Gastroesophageal sphincter (tissue), 4 donors: ENCODE measurements at regions not wholly inside any gene's neighbourhood (a gene's known extent, or its start where the extent isn't known, plus 50 kb on each side); places are given as distances from the start of the nearest gene placed in this dataset.
"Not testable (repeated sequence)": the region's sequence is repeated elsewhere in the genome, so short reads cannot be mapped to it uniquely, and the experiment has no call there.

ENCODE experiments used
- ATAC-seq: fragments of 150-250 bp; one replicate; pipeline ENCODE4 v1.9.1; 2016; ENCODE audit warnings: mild to moderate bottlenecking, moderate library complexity
- H3K27ac ChIP-seq, 4 donors: fragments of 200-600 bp; sonication (generic) in 3 of 4; 1 replicate in 3 of 4; 2 replicates in 1 of 4; pipeline ENCODE4 v1.5.1; 2016 to 2019
- H3K27me3 ChIP-seq: fragments of 200-600 bp; sonication (generic); one replicate; pipeline ENCODE4 v1.5.1; 2019
- H3K36me3 ChIP-seq, 2 donors: fragments of 200-600 bp; sonication (generic); one replicate each; pipeline ENCODE4 v1.5.1; 2019; ENCODE audit warnings: control low read depth in 1 of 2
- H3K4me1 ChIP-seq, 3 donors: fragments of 200-600 bp; sonication (generic); 1 replicate in 2 of 3; 2 replicates in 1 of 3; pipeline ENCODE4 v1.5.1; 2016 to 2019; ENCODE audit warnings: control low read depth in 2 of 3
- H3K4me3 ChIP-seq, 2 donors: fragments of 200-600 bp; sonication (generic); one replicate each; pipeline ENCODE4 v1.5.1; 2019; ENCODE audit warnings: mild to moderate bottlenecking in 1 of 2, moderate library complexity in 1 of 2
- H3K9me3 ChIP-seq, 3 donors: fragments of 200-600 bp; sonication (generic); one replicate each; pipeline ENCODE4 v1.5.1; 2017 to 2019; ENCODE audit warnings: control low read depth in 2 of 3
- CTCF ChIP-seq, 4 experiments: fragments of 200-600 bp in 2 of 4; fragments of 450-650 bp in 2 of 4; sonication (generic) in 1 of 4; IDR thresholded peaks; one replicate each; pipeline ENCODE4 v1.5.1; 2017 to 2019; ENCODE audit warnings: antibody characterized with exemption in 4 of 4, mild to moderate bottlenecking in 2 of 4, moderate library complexity in 2 of 4
- EP300 ChIP-seq: sonication (generic); formaldehyde crosslinking; IDR thresholded peaks from one replicate; pipeline ENCODE4 v1.6.1; 2017; ENCODE audit warnings: antibody characterized with exemption, mild to moderate bottlenecking
- POLR2A ChIP-seq, 2 donors: fragments of 450-650 bp; IDR thresholded peaks; one replicate each; pipeline ENCODE4 v1.6.1; 2017; ENCODE audit warnings: antibody characterized with exemption in 2 of 2, mild to moderate bottlenecking in 2 of 2, moderate library complexity in 1 of 2
- POLR2AphosphoS5 ChIP-seq: sonication (generic); formaldehyde crosslinking; IDR thresholded peaks from one replicate; pipeline ENCODE4 v1.6.1; 2017; ENCODE audit warnings: antibody characterized with exemption
- WGBS, 2 donors: methylation state at CpG; one replicate each; pipeline ENCODE4 v1.1.5; 2018; ENCODE audit warnings: low coverage in 1 of 2; 5-methylcytosine and 5-hydroxymethylcytosine counted together

- Histone ChIP-seq H3K4me3 (no peak overlapping the region), H3K27me3 (no peaks in the 10 kb centered on the region), H3K9me3 (no peaks in the 10 kb centered on the region), H3K27ac (no peak overlapping the region), H3K4me1 (peaks cover 0 to 7% (median 4%) of the 10 kb centered on the region in 3 donors), H3K36me3 (no peaks in the 10 kb centered on the region)
- TF ChIP-seq POLR2AphosphoS5 (no peak), CTCF (IDR thresholded peaks at IDR 0.05) (no peak)
- WGBS, 2 donors = 73 to 90% methylated on average over 2 of the region's 2 CpGs
- no peak for ATAC-seq
These were observed 73.8 kb upstream of the SERBP1 start for GRCh38 chr1:67503974-67504373.

DNA sequence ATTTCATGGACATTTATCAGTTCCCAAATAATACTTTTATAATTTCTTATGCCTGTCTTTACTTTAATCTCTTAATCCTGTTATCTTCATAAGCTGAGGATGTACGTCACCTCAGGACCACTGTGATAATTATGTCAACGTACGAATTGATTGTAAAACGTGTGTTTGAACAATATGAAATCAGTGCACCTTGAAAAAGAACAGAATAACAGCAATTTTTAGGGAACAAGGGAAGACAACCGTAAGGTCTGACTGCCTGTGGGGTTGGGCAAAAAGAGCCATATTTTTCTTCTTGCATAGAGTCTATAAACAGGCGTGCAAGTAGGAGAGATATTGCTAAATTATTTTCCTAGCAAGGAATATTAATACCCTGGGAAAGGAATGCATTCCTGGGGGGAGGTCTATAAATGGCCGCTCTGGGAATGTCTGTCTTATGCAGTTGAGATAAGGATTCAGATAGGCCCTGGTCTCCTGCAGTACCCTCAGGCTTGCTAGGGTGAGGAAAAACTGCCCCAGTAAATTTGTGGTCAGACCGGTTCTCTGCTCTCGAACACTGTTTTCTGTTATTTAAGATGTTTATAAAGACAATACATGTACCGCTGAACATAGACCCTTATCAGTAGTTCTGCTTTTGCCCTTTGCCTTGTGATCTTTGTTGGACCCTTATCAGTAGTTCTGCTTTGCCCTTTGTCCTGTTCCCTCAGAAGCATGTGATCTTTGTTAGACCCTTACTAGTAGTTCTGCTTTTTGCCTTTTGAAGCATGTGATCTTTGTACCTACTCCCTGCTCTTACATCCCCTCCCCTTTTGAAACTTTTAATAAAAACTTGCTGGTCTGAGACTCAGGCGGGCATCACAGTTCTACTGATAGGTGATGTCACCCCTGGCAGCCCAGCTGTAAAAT is 83.4 kb upstream of the SERBP1 start:
- ATAC-seq = not testable (repeated sequence)

DNA sequence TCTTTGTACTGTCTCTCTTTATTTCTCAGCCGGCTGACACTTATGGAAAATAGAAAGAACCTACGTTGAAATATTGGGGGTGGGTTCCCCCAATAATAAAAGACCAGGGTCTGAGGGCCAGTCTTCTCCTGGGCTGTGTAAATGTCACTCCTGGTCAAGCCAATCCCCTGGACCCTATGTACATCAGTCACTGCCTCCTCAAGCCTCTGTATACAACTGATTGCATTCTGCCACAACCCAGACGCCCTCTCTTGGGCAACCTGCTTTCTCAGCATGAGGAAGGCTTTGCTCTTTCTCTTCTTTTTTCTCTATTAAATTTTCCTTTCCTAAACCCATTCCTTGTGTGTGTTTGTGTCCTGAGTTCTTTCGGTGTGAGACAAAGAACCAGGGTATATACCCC is 84.1 kb upstream of the SERBP1 start:
- 69 to 80% methylated on average over 2 to 3 of the region's 4 CpGs for WGBS, 2 donors
- H3K27ac ChIP-seq = no peak overlapping the region
- ATAC-seq = no peak
- H3K4me3 ChIP-seq = no peak overlapping the region
- no peak for TF ChIP-seq POLR2AphosphoS5
- TF ChIP-seq POLR2A (IDR thresholded peaks at IDR 0.05) = no peak
- no peak for TF ChIP-seq CTCF (IDR thresholded peaks at IDR 0.05)
- TF ChIP-seq EP300 = no peak
- no peaks in the 10 kb centered on the region for H3K4me1 ChIP-seq
- H3K27me3 ChIP-seq = no peaks in the 10 kb centered on the region
- no peaks in the 10 kb centered on the region for H3K36me3 ChIP-seq
- peaks cover 0 to 9% (median 0%) of the 10 kb centered on the region in 3 donors for H3K9me3 ChIP-seq

More for the DNA sequence above, 83.4 kb upstream of the SERBP1 start:
- not testable (repeated sequence) for H3K9me3 ChIP-seq, H3K36me3 ChIP-seq, H3K4me1 ChIP-seq, H3K27ac ChIP-seq, H3K4me3 ChIP-seq, H3K27me3 ChIP-seq
- 89 to 95% methylated on average over 9 to 10 of the region's 11 CpGs for WGBS, 2 donors

DNA sequence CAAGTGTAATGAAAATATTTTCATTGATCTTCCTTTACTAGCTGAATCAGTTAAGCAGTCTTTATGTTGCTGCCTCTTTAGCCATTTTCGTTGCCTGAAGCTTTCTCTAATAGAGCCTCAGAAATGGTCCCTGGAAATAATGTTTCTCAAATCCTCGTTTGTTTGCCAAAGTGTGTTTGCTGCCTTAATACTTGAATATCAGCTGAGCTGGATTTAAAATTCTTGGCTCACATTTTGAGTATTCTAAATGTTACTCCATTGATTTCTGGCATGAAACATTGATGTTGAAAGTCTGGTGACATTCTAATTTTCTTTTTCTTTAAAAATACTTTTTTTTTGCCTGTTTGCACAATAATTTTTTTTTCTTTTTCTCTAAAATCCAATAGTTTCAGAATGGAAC is 84.6 kb upstream of the SERBP1 start:
- H3K27me3 ChIP-seq = no peaks in the 10 kb centered on the region
- no peak overlapping the region for H3K4me3 ChIP-seq
- 44 to 53% methylated on average over 2 of the region's 2 CpGs for WGBS, 2 donors
- H3K4me1 ChIP-seq = no peaks in the 10 kb centered on the region
- H3K36me3 ChIP-seq = no peaks in the 10 kb centered on the region
- peaks cover 0 to 9% (median 0%) of the 10 kb centered on the region in 3 donors for H3K9me3 ChIP-seq
- ATAC-seq = no peak
- H3K27ac ChIP-seq = no peak overlapping the region
- TF ChIP-seq EP300 (no peak), CTCF (IDR thresholded peaks at IDR 0.05) (no peak), POLR2A (IDR thresholded peaks at IDR 0.05) (no peak), POLR2AphosphoS5 (no peak)

GRCh38 chr1:67515324-67516080 is 85.3 kb upstream of the SERBP1 start:
- Histone ChIP-seq H3K4me1 (no peaks in the 10 kb centered on the region), H3K27me3 (no peaks in the 10 kb centered on the region), H3K4me3 (no peak overlapping the region), H3K27ac (no peak overlapping the region), H3K36me3 (no peaks in the 10 kb centered on the region), H3K9me3 (peaks cover 0 to 9% (median 0%) of the 10 kb centered on the region in 3 donors)
- TF ChIP-seq POLR2A (IDR thresholded peaks at IDR 0.05) = no peak
- TF ChIP-seq POLR2AphosphoS5 = no peak
- no peak for TF ChIP-seq EP300
- TF ChIP-seq CTCF (IDR thresholded peaks at IDR 0.05) = no peak
- 60 to 71% methylated on average over 2 of the region's 2 CpGs for WGBS, 2 donors
- no peak for ATAC-seq
